Upper lobe of left lung (tissue), 6 donors: ENCODE measurements at regions not wholly inside any gene's neighbourhood (a gene's known extent, or its start where the extent isn't known, plus 50 kb on each side); places are given as distances from the start of the nearest gene placed in this dataset.
A peak's percentile ranks its signal among the peaks of the same experiment; 100 is the strongest.

Experiments
- ATAC-seq, 2 donors: fragments of 200-7000 bp; cut with Tn5 transposase; one replicate each; pipeline ENCODE4 v1.9.1; 2022; ENCODE audit warnings: mild to moderate bottlenecking in 2 of 2, moderate library complexity in 2 of 2; ENCODE audit not compliant: low FRiP score in 2 of 2
- DNase-seq, 2 donors: peaks; one replicate each; pipeline ENCODE4 v3.0.0-alpha.2; 2019 to 2020
- H3K27ac ChIP-seq, 4 donors: fragments of 200-600 bp; sonication (generic); one replicate each; pipeline ENCODE4 v1.5.1; 2016 to 2019
- H3K27me3 ChIP-seq, 4 donors: fragments of 200-600 bp; sonication (generic); one replicate each; pipeline ENCODE4 v1.5.1; 2017 to 2019
- H3K36me3 ChIP-seq, 4 donors: fragments of 200-600 bp; sonication (generic); one replicate each; pipeline ENCODE4 v1.5.1; 2016 to 2019
- H3K4me1 ChIP-seq, 4 donors: fragments of 200-600 bp; sonication (generic); one replicate each; pipeline ENCODE4 v1.5.1; 2018 to 2019
- H3K4me3 ChIP-seq, 4 donors: fragments of 200-600 bp; sonication (generic); one replicate each; pipeline ENCODE4 v1.5.1; 2017 to 2019; ENCODE audit warnings: mild to moderate bottlenecking in 2 of 4, moderate library complexity in 1 of 4
- H3K9me3 ChIP-seq, 4 donors: fragments of 200-600 bp; sonication (generic); one replicate each; pipeline ENCODE4 v1.5.1; 2018 to 2019
- EP300 ChIP-seq, 4 donors: sonication (generic); formaldehyde crosslinking; IDR thresholded peaks; one replicate each; pipeline ENCODE4 v1.5.1; 2017; ENCODE audit warnings: antibody characterized with exemption in 4 of 4, control low read depth in 2 of 4
- POLR2A ChIP-seq, 4 donors: fragments of 450-650 bp; IDR thresholded peaks; one replicate each; pipeline ENCODE4 v1.5.1; 2016 to 2017; ENCODE audit warnings: antibody characterized with exemption in 4 of 4, mild to moderate bottlenecking in 2 of 4
- POLR2AphosphoS5 ChIP-seq, 2 donors: sonication (generic); formaldehyde crosslinking; IDR thresholded peaks; one replicate each; pipeline ENCODE4 v1.5.1; 2017; ENCODE audit warnings: antibody characterized with exemption in 2 of 2
- WGBS, 2 donors: methylation state at CpG; one replicate each; pipeline ENCODE4 v1.1.5; 2017 to 2018; 5-methylcytosine and 5-hydroxymethylcytosine counted together
- TF ChIP-seq, protein P1 (sequence below), 6 experiments: fragments of 450-650 bp in 4 of 6; fragments of 200-600 bp in 2 of 6; sonication (generic) in 2 of 6; IDR thresholded peaks; one replicate each; pipeline ENCODE4 v1.5.1; 2016 to 2019; ENCODE audit warnings: antibody characterized with exemption in 6 of 6
- donor health status: DM: no; HTN: no; CAD: no; lungs with moderate emphysema.
- donor health status: DM: no; HTN: yes; CAD: no; lungs with severe emphysema.

DNA sequence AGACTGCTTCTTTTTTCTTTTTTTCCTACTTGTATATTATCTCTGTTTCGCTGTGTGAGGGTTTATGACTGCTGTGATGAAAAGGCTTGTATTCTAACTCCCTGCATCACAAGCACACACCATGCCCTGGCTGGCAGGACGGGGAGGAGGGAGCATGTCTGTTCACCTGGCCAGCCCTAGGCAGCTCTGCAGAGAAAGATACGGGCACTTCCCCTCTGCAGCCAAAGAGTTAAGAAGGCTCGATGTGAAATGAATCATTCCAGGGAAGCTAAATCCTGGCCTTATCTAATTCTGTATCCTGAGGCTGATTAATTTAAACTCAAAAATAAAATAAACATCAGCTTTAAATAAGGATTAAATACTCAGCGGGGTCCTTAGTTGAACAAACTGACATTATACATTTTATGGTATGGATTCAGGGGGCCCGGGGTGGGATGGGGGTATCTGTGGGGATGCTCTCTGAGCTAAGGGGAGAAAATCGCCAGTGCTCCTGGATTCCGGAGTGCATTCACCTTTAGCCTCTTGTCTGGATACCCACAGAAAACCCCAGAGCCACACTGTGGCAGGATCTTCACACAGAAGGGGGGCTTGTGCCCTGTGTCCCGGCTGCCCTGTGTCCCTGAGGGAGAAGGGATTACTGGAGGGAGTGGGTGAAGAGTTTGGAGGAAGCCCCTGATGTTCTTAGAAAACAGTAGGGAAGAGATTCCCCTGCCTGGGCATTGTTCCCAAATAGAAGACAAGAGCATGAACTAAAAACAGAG lies 321.5 kb downstream of the NPHP4 start:
- Histone ChIP-seq H3K36me3 (no peaks in the 10 kb centered on the region), H3K9me3 (no peaks in the 10 kb centered on the region), H3K4me1 (no peaks in the 10 kb centered on the region), H3K27me3 (no peaks in the 10 kb centered on the region), H3K27ac (no peak overlapping the region), H3K4me3 (no peak overlapping the region)
- TF ChIP-seq POLR2A (IDR thresholded peaks at IDR 0.05) = no peak
- TF ChIP-seq, protein P1, sequence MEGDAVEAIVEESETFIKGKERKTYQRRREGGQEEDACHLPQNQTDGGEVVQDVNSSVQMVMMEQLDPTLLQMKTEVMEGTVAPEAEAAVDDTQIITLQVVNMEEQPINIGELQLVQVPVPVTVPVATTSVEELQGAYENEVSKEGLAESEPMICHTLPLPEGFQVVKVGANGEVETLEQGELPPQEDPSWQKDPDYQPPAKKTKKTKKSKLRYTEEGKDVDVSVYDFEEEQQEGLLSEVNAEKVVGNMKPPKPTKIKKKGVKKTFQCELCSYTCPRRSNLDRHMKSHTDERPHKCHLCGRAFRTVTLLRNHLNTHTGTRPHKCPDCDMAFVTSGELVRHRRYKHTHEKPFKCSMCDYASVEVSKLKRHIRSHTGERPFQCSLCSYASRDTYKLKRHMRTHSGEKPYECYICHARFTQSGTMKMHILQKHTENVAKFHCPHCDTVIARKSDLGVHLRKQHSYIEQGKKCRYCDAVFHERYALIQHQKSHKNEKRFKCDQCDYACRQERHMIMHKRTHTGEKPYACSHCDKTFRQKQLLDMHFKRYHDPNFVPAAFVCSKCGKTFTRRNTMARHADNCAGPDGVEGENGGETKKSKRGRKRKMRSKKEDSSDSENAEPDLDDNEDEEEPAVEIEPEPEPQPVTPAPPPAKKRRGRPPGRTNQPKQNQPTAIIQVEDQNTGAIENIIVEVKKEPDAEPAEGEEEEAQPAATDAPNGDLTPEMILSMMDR (IDR thresholded peaks at IDR 0.05) = no peak
- TF ChIP-seq POLR2AphosphoS5 (IDR thresholded peaks at IDR 0.05) = no peak
- TF ChIP-seq EP300 (IDR thresholded peaks at IDR 0.05) = no peak
- WGBS, 2 donors = 54 to 61% methylated on average over 9 of the region's 9 CpGs
- ATAC-seq (peak in 1 of 2 donors; percentile 37), DNase-seq (no peak)

DNA sequence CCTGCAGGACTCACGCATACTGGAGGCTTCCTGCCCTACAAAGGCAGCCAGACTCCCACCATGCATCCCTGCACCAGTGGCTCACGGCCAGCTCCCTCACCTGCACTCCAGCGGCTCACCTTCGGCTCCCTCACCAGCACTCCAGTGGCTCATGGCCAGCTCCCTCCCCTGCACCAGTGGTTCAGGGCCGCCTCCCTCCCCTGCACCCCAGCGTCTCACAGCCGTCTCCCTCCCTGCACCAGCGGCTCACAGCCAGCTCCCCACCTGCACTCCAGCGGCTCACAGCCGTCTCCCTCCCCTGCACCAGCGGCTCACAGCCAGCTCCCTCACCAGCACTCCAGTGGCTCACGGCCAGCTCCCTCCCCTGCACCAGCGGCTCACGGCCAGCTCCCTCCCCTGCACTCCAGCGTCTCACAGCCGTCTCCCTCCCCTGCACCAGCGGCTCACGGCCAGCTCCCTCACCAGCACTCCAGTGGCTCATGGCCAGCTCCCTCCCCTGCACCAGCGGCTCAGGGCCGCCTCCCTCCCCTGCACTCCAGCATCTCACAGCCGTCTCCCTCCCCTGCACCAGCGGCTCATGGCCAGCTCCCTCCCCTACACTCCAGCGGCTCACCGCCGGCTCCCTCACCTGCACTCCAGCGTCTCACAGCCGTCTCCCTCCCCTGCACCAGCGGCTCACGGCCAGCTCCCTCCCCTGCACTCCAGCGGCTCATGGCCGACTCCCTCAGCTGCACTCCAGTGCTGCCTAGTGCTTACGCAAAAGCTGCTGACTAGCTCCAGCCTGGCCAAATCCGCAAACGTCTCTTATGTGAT lies 324.5 kb downstream of the NPHP4 start:
- H3K27me3 ChIP-seq = no peaks in the 10 kb centered on the region
- no peak overlapping the region for H3K4me3 ChIP-seq
- no peaks in the 10 kb centered on the region for H3K4me1 ChIP-seq
- peak in 1 of 2 donors; percentile 69 for DNase-seq
- H3K36me3 ChIP-seq = no peaks in the 10 kb centered on the region
- TF ChIP-seq POLR2A (IDR thresholded peaks at IDR 0.05) (no peak), EP300 (IDR thresholded peaks at IDR 0.05) (no peak), POLR2AphosphoS5 (IDR thresholded peaks at IDR 0.05) (no peak)
- TF ChIP-seq, protein P1 (IDR thresholded peaks at IDR 0.05) = no peak
- ATAC-seq = no peak
- WGBS, 2 donors = 50 to 54% methylated on average over 33 to 34 of the region's 34 CpGs
- no peak overlapping the region for H3K27ac ChIP-seq
- no peaks in the 10 kb centered on the region for H3K9me3 ChIP-seq

DNA sequence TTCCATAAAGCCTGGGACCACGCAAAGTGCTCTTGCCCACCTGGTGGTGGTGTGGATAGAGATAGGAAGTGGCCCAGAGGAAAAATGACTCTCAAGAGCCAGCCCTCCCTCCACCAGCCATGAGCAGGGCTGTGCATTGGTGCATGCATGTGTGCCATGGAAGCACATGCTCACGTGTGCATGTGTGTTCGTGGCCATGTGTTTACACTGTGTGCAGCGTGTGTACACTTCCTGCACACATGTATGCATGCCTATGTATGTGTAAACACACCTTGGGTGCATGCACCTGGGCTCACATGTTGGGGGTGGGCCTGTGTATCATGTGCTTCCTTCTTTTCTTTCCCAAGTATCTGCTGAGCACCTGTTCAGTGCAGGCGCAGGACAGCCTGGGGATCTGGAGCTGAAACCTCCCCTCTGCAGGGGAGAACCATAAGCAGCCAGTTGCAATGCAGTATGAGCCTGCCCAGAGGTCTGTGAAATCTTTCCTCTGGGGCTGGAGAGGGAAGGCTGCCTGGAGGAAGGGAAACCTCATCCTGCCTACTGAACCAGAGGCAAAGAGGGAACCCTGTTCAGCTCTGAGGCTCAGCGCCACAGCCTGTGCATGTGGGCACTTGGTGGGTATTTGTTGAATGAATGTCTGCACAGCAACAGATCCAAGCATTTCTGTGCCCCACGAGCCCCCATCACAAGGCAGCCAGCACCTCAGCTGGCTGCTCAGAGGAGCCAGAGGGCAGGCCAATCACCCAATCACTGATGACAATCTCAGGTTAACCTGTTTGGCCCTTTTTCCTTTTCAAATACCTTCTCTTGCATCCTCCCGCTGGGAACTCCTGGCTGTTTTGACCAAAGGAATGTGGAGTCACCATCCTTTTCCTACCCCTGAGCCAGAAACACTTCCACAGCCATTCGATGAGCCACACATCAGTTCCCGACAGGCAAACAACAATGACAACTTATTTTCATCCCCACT lies 327.0 kb downstream of the NPHP4 start:
- Histone ChIP-seq H3K4me3 (no peak overlapping the region), H3K4me1 (no peaks in the 10 kb centered on the region), H3K27me3 (no peaks in the 10 kb centered on the region), H3K36me3 (no peaks in the 10 kb centered on the region), H3K9me3 (no peaks in the 10 kb centered on the region), H3K27ac (no peak overlapping the region)
- TF ChIP-seq EP300 (IDR thresholded peaks at IDR 0.05) (no peak), POLR2AphosphoS5 (IDR thresholded peaks at IDR 0.05) (no peak), POLR2A (IDR thresholded peaks at IDR 0.05) (no peak)
- TF ChIP-seq, protein P1 (IDR thresholded peaks at IDR 0.05) = no peak
- 70 to 79% methylated on average over 10 of the region's 10 CpGs for WGBS, 2 donors
- ATAC-seq (no peak), DNase-seq (no peak)

DNA sequence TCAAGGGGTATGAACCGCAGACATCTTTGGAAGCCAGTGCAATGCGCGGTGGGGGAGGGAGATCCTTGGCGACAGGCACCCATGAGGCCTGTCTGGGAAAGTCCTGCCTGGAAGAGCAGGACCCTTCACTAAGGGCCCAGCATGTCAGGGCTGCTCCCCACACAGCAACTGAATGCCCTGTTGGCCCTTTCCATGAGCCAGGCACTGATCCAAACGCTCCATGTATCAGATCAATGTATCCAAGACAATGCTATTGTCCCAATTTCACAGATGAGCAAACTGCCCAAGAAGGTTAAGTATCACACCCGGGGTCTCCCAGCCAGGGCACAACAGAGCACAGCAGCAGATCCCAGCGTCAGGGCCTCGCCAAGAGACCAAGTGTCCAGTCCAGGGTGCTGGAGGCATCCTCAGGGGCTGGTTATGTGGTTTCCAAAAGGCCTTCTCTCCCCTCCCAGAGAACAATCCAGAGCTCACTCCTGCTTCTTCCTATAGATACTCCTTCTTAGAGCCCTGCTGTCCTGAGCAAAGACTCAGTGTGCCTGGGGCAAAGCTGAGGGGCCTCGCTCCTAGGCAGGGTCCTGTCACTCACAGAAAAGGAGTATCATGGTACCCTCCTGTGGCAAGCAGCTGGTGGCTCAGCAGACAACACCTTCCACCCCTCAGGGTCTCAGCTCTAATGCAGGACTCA lies 328.0 kb downstream of the NPHP4 start:
- no peaks in the 10 kb centered on the region for H3K27me3 ChIP-seq
- 77 to 87% methylated on average over 8 of the region's 9 CpGs for WGBS, 2 donors
- DNase-seq = no peak
- H3K4me1 ChIP-seq = peaks cover 0 to 2% (median 0%) of the 10 kb centered on the region in 4 donors
- ATAC-seq = no peak
- TF ChIP-seq EP300 (IDR thresholded peaks at IDR 0.05) = no peak
- TF ChIP-seq, protein P1 (IDR thresholded peaks at IDR 0.05) = no peak
- no peak for TF ChIP-seq POLR2AphosphoS5 (IDR thresholded peaks at IDR 0.05)
- no peak for TF ChIP-seq POLR2A (IDR thresholded peaks at IDR 0.05)
- H3K9me3 ChIP-seq = no peaks in the 10 kb centered on the region
- no peak overlapping the region for H3K4me3 ChIP-seq
- H3K36me3 ChIP-seq = no peaks in the 10 kb centered on the region
- no peak overlapping the region for H3K27ac ChIP-seq
